Fibroblast of lung (primary cell): ENCODE measurements at regions not wholly inside any gene's neighbourhood (a gene's known extent, or its start where the extent isn't known, plus 50 kb on each side); places are given as distances from the start of the nearest gene placed in this dataset.
"Not testable (repeated sequence)": the region's sequence is repeated elsewhere in the genome, so short reads cannot be mapped to it uniquely, and the experiment has no call there.

ENCODE experiments used
- CTCF ChIP-seq, 2 donors: IDR thresholded peaks in 1 of 2; conservative IDR thresholded peaks in 1 of 2; 1 replicate in 1 of 2; 2 replicates in 1 of 2; pipeline ENCODE4 v1.5.1; 2011 to 2012; ENCODE audit warnings: low read length in 2 of 2, control low read depth in 1 of 2, inconsistent platforms in 1 of 2, low read depth in 1 of 2, mild to moderate bottlenecking in 1 of 2
- EZH2 ChIP-seq: IDR thresholded peaks from 2 replicates; pipeline ENCODE4 v1.5.1; 2012; ENCODE audit warnings: low read length, control low read depth, mild to moderate bottlenecking; ENCODE audit errors: missing control alignments

GRCh38 chr4:69017986-69018385 is 66.4 kb upstream of the UGT2A3 start:
- TF ChIP-seq CTCF (conservative IDR thresholded peaks at IDR 0.05 in 1 of 2, IDR thresholded peaks at IDR 0.05 in 1 of 2; ENCODE audit: low read depth in 1 of 2, low read length in 2 of 2); EZH2: not testable (repeated sequence)
